ENCODE measurements at regions not wholly inside any gene's neighbourhood (a gene's known extent, or its start where the extent isn't known, plus 50 kb on each side); places are given as distances from the start of the nearest gene placed in this dataset.

DNA sequence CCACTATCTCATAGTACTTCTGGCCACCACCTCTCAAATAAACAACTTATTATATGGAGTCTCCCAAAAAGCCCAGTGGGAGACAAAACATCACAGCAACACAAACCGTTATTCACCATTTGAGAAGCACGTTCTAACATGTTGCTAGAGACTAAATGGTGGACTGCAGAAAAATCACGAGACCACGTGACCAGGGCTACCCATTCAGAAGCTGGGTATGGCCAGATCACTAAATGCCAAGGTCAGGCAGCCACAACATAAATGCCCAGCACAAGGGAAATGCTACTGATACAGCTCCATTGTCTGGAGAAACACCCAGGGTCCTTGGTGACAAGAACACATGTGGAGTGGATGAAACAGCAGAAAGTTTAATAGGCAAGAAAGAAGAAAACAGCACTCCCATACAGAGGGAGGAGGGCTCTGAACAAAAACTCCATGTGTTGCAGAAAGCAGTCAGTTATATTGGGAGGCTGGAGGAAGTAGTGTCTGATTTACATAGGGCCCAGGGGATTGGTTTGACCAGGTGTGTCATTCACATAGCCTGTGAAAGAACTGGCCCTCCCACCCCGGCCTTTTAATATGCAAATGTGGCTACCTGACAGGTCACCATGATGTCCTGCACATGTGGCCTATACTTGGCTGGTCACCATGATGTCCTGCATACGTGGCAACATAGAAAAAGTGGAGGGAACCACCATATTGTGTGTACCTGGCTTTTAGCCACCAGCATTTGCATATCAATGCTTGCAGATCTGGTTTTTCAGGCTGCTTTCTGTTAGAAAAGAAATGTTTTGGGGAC is 97.2 kb downstream of the TRIM36 start:
- no peak for DNase-seq

DNA sequence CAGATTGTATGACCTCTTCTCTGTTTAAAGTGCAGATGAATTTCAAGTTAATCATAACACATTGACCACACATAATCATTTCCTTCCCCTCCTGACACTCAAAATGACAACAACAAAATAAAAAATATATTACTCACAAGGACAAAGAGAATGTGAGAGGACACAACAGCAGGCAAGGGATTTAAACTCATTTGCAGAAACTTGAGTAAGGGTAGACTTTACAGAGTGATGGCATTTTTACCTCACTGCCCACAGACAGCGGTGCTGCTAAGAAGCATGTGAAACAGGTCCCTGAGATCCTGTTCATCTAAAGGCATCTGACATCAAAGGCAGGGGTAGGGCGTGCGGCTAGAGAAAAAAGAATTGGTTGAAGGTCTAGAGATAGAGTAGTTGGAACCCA is 99.0 kb downstream of the TRIM36 start:
- no peak for DNase-seq

DNA sequence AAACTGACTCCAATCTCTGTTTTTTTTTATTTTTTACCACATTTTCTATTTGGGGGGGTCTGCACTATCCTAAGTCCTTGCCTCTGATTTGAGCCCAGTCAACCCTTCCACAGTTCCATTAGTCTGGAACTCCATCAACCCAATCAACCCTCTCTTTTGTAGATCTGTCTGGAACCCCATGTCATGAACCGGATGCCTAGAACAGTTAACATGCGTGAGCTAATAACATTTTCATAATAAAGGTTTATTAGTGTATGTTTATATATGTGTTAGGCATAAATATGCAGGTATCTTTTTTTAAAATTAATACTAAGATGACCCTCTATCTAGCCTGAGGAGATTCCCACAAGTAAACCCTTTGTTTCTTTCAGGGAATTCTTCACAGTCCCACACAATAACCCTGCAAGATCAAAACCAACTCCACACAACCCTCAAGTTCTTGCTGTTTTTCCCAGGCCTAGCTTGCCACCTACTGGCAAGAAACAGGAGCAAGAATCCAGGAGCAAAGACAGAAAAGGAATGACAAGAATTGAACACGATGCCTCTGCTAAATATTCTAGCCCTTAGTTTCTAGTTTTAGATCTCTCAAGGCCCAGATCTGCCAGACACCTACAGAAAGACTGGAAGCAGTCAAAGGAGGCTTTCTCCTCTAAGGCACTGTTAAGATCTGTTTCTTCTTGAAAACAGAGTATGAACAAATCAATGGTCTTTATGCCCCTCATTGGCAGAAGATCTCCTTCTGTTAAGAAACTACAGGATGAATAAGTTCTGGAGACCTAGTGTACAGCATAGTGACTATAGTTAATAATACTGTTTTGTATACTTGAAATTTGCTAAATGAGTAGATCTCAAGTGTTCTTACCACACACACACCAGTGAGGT is 100.4 kb downstream of the TRIM36 start:
- no peak for DNase-seq

DNA sequence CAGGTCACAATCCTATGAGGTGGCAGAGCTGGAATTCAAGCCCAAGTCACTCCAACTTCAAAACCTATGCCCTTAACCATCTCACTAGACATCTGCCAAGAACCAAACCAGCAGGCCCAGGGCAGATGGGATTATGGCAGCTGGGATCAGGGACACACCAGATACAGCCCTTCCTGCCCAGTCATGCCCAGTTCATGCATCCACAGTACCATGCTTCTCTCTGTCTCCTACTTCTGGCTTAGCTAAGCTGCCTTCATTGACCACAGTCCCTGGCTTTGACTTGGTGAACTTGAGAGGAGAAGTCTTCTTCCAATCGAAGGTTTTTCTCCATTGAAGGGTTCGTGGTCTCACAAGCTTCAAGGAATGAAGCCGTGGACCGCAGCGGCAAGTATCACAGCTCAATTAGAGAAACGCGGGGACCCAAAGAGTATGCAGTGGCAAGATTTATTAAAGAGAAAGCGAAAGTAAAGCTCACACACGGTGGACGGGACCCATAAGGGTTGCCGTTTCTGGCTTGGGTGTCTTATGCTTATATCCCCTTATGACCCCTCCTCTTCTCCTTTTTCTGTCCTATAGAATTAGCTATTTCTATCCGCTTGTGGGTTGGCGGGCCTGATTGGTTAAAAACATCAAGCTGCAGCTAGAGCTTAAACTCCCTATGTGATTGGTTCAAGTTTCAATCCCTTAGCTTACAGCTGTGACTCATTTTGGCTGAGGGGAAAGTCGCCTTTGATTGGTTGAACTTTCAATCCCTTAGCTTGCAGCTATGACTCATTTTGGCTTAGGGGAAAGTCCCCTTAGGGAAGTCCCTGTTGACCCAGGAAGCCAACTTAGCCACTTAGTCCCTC is 101.2 kb downstream of the TRIM36 start:
- DNase-seq = peak; percentile 67

DNA sequence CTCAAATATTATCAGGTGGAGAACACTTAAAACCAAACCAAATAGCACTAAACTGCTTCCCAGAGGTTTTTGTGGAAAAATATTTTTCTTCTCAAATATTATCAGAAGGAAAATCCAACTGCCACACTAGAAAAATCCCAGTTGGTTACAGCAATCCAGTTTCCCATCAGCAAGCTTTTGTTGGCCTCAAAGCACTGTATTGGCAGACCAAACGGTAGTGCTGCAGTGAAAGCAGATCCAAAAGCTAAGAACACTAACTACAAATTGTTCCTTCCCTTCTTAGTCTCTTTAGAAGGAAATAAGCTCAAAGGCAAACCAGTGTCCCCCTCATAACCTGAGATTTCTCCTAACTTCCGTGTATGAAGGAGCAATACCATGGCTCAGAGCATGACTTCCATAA is 105.3 kb downstream of the TRIM36 start:
- no peak for DNase-seq

DNA sequence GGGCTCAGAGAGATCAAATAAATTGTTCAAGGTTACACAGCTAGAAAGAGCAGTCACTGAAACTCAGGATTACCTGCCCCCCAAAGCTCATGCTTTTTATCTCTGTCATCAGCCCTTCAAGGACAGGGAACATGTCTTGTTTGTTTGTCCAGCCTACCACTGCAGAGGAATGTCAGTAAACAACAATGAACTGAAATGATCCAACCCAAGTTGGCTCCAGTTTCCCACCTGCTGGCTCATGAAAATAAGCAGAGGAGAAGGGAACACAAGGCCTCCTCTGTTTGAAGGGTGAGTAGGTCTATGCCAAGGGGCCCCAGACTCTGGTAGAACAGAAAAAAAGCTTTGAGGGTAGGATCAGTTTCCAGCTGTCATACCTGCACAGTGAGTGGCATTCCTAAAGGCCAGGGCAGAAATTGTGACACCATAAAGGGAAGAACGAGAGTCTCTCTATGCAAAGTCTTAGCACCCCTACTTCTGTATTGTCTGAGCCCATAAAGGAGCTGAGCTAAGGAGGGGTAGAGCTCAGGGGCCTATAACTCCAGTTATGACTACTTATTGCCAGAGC is 115.2 kb downstream of the TRIM36 start:
- DNase-seq = no peak

DNA sequence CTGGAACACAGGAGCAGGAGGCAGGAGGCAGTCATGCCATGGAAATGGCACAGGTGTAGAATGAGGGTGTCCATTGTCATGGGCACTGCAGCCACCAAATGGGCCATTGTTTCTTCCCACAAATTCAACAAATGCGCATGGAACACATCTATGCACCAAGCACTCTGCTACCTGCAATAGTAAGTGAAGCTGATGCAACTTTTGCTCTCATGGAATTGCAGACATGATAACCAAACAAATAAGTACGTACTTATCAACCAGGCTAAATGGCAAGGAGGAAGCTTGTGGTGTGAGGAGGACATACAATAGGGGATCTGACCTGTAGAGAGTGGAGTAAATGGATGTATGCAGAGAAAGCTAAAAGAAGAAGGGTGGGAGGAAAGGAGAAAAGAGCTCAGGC is 116.8 kb downstream of the TRIM36 start:
- DNase-seq = no peak

DNA sequence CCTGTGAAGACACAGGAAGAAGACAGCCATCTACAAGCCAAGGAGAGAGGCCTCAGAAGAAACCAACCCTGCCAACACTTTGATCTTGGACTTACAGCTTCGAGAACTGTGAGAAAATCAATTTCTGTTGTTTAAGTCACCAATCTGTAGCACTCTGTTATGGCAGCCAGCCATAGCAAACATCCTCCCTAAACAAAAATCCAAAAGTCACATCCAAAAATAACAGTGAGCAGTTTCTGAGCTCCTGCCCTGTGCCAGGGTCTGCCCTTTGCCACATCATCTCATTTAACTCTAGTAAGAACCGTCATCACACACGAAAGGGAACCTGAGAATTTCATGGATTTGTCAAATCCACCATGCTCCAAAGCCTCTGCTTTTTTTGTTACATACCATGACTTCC is 118.8 kb downstream of the TRIM36 start:
- no peak for DNase-seq

DNA sequence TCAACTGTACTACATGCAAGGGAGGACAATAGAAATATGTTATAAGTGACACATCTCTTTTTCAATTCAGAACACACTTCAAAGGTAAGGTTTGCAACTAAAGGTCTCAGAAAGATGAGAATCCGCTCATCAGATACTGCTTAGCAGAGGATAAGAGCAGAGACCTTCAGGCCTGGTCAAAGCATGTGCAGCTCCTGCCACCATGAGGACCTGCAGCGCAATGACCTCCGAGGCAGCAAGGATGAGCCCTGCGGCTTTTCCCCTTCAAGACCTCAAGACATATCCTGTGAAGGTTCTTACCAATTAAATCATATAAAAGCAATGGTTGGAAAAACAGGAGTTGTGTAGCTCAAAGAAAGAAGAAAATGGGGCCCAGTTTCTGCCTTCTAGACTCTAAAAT is 135.8 kb downstream of the TRIM36 start:
- DNase-seq = no peak

DNA sequence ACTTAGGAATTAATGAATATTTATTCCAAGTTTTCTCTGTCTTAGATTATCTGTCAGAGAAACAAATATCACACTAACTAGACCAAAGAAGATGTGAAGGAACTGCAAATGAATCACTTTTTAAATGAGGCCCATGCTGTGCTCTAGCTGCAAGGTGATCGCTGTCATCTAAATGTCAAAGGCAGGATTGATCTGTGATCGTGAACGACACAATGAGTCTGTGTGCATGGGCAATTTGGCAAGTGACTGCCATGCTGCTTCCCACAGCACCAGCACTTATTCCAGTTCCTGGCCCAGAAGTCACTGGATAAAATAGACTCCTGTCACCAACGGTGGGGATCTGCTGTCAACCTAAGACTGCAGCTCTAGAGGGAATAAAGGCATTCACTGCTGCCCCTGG is 141.2 kb downstream of the TRIM36 start:
- DNase-seq = no peak

DNA sequence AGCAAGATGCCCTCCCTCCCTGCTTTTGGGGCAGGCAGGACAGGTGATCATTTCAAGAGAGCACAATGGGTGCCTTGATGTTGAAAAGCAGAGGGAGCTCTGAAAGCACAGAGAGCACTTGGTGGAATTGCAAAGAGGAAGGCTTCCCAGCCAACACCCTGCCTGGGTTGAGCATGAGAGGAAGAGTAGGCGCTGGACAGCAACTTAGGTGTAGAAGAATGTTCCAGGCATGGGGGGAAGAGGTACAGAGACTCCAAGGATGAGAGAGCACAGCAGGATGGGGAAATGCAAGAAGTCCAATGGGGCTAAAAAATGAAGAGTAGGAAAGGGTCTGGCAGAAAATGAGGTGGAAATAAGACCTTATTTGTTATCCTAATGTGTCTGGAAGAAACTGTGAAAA is 144.8 kb downstream of the TRIM36 start:
- no peak for DNase-seq

DNA sequence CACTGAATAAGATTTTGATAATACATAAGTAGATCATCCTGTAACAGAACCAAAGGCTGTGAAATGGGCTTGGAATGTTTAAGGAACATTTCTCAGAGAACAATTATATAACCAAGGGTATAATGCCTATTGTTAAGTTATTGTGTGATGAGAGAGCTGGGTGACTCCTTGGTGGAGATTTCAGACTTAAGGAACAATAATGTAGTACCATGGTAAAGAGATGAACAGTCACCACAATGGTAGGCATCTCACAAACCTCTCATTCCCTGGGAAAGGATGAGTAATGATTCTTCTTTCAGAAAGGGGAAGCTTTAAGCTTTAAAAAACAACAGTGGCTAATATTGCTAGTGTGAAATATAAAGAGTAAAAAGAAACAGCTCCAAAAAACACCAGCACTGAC is 147.4 kb downstream of the TRIM36 start:
- DNase-seq = no peak

DNA sequence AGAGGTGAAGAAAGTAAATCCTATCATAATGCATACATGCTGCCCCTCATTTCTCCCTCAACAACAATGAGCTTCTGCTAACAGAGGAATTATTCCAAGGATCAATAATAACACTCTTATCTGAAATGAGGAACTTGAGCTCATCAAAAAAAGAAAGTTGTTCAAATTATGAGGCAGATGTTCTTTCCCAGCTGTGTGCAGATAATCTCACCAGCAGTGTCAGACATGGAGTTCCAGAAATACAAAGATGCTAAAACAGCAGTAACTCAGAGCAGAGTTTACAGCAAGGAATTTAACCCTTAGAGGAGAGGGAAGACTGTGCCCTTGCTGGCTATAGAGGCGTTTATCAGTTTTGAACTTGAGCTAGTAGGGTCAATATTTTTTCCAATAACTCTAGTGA is 153.1 kb downstream of the TRIM36 start:
- no peak for DNase-seq

DNA sequence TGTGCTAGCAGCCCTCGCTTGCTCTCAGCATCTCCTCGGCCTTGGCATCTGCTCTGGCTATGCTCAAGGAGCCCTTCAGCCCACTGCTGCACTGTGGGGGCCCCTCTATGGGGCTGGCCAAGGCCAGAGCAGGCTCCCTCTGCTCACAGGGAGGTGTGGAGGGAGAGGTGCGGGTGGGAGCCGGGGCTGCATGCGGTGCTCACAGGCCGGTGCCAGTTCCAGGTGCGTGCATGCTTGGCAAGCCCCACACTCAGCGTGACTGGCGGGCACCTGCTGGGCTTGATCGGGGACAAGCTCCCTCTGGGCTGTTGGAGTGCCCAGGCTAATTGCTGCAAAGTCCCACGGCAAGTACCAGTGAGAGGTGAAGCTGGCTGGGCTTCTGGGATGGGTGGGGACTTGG is 170.5 kb downstream of the TRIM36 start:
- no peak for DNase-seq

DNA sequence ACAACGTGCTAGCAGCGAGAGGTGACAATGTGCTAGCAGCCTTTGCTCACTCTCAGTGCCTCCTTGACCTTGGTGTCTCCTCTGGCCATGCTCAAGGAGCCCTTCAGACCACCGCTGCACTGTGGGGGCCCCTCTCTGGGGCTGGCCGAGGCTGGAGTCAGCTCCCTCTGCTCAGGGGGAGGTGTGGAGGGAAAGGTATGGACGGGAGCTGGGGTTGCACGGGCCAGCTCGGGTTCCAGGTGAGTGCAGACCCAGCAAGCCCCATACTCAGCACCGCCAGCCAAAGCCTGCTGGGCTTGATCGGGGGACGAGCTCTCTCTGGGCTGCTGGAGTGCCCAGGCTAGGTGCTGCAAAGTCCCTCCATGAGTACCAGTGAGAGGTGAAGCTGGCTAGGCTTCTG is 180.2 kb downstream of the TRIM36 start:
- DNase-seq = no peak

DNA sequence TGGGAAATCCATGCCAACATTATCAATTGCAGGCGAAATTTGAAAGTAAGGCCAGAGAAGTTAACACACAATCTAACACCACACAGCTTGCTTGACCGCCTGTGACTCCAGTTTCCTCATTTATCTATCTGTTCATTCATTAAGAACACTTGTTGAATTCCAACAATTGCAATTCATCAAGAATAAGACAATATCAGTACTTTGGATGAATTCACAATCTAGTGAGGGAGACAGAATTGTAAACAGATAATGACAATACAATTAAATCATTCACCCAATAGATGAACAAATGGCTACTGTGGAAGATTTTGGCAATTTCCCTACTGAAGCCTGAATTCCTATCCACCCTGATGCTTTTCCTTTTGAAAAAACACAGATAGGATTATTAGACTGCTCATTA is 181.6 kb downstream of the TRIM36 start:
- no peak for DNase-seq

DNA sequence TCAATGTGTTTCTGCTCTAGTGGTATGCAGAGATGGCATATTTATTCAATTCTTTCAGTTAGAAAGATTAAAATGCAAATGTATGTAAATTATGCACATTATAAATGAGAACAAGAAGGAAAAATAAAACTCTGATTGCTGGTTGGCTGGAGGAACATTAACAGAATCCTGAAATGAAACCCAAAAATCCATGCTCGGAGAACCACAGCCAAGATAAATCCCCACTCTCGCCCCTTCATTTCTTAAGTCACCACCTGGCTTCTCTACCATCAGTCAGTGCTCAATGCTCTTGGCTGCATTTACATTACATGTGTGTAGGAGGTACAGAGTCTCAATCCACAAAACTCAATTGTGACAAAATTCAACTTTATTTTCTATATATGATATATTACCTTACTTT is 184.9 kb downstream of the TRIM36 start:
- no peak for DNase-seq

DNA sequence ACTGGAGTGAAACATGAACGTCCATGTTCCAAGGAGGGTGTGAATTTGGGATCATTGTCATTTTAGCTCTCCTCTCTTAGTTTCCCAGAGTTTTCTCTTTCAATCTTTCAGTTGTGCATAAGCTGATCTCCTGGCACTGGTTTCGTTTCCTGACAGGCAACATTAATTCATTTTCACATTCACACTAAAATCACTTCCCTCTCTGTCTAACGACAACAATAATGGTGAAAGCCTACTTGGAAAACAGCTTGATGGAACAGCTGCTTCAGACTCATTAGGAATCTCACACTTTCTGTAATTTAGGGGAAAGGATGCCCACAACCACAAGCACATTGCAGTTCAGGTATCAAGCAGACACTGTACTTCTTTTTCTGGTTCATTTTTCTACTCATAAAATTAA is 188.6 kb downstream of the TRIM36 start:
- DNase-seq = no peak

DNA sequence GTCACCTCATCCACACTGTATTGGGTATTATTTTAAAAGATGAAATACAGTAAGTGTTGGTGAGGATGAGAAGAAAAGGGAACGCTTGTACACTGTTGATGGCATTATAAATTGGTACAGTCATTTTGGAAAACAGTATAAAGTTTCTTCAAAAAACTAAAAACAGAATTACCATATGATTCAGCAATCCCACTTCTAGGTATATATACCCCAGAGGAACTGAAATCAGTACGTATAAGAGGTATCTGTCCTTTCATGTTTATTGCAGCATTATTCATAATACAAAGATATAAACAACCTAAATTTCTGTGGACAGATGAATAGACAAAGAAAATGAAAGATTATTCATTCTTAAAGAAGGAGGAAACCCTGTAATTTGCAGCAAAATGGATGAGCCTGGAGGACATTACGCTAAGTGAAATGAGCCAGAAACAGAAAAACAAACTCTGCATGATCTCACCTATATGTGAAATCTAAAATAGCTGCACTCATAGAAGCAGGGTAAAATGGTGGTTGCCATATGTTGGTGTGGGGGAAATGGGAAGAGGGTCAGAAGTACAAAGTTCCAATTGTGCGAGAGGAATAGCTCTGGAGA is 191.6 kb downstream of the TRIM36 start:
- DNase-seq = no peak

DNA sequence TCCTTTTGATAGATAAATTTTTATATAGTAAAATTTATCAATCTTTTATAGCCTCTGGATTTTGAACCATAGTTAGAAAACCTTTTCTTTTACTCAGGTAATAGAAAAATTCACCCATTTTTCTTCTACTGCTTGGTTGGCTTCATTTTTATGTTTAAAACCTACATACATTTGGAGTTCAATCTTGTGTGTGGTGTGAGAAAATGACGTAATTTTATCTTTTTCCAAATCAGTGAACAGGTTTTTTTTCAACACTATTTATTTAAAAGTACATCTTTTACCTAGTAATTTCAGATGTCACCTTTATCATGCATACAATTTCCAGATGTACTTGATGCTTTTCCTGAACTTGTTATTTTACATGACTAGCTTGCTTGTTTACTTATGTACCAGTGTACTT is 200.2 kb downstream of the TRIM36 start:
- DNase-seq = no peak

DNA sequence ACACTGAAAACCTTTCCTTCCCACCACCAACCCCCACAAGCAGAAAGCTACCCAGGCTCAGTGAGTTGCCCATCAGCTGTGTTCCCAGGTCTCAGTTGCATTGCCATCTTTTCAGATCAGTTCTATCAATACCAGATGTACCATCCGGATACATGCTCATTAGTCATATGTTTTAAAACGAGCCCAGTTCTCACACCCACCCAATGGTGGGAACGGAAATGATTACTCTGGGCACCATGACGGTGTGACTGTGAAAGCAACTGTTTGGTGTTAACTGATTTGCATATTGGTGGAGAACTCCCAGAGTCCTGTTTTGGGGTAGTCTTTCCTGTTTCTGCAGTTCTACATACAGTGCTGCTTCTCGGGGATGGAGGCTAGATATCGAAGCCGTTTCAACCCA is 212.3 kb downstream of the TRIM36 start:
- no peak for DNase-seq

DNA sequence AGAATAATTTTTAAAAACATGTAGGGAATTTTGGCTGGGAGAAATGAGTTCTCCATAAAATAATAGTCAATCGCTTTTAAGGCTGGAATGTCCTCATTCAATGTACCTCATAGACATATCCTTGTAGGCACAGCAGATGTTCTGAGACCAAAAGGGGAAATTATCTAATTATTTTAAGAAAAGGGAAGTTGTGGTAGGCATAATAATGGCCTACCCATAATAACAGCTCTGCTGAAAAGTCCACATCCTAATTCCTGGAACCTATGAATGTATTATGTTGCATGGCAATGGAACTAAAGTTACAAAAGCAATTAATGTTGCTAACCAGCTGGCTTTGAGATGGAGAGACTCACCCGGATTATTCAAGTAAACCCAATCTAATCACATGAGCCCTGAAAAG is 216.1 kb downstream of the TRIM36 start:
- DNase-seq = no peak

DNA sequence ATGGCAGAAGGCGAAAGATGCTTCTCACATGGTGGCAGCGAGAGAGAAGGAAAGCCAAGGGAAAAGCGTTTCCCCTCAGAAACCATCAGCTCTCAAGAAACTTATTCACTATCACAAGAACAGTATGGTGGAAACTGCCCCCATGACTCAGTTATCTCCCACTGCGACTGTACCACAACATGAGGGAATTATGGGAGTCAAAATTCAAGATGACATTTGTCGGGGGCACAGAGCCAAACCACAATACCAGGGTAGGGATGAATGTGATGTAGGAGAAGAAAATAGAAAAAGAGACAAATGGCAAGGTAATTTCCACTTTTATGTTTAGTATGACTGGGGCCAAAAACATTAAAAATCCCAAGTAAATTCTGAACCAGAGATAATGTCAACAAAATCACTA is 216.8 kb downstream of the TRIM36 start:
- no peak for DNase-seq
